Inferior parietal cortex (tissue), 1 donor: ENCODE measurements at regions not wholly inside any gene's neighbourhood (a gene's known extent, or its start where the extent isn't known, plus 50 kb on each side); places are given as distances from the start of the nearest gene placed in this dataset.

Experiments used
- DNase-seq: peaks from one replicate; pipeline ENCODE4 v3.0.0-alpha.2; 2016; ENCODE audit errors: extremely low spot score

GRCh38 chr6:87936065-87936464, 111.6 kb upstream of the SPACA1 start:
- no peak for DNase-seq

GRCh38 chr6:87935196-87935595, 112.4 kb upstream of the SPACA1 start:
- DNase-seq, result no peak

- no peak for DNase-seq
These were observed 115.3 kb upstream of the SPACA1 start for GRCh38 chr6:87932361-87932760.

DNA sequence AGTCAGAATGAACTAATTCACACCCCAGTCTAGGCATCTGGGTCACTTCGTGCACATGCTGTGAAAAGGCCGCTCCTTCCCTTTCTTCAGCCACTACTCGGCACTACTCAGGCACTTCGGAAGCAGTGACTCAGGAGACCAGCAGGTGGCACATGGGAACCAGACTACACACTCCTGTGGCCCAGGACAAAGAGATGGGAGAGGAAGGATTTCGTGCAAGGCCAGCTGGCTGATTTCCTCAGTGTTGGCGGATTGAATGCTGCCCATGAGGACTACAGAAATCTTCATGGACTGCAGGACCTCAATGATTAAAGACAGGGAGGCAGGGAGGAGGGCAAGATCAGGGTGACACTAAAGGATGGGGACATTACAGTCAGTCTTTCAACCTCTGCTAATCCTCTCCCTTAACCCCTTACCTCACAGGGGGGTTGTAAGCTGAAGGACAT, 117.8 kb upstream of the SPACA1 start:
- peak; percentile 87 for DNase-seq

GRCh38 chr6:87926687-87927086, 121.0 kb upstream of the SPACA1 start:
- DNase-seq, result no peak

GRCh38 chr6:87926072-87926471, 121.6 kb upstream of the SPACA1 start:
- DNase-seq, result no peak

GRCh38 chr6:87925373-87926060, 122.1 kb upstream of the SPACA1 start:
- no peak for DNase-seq

DNA sequence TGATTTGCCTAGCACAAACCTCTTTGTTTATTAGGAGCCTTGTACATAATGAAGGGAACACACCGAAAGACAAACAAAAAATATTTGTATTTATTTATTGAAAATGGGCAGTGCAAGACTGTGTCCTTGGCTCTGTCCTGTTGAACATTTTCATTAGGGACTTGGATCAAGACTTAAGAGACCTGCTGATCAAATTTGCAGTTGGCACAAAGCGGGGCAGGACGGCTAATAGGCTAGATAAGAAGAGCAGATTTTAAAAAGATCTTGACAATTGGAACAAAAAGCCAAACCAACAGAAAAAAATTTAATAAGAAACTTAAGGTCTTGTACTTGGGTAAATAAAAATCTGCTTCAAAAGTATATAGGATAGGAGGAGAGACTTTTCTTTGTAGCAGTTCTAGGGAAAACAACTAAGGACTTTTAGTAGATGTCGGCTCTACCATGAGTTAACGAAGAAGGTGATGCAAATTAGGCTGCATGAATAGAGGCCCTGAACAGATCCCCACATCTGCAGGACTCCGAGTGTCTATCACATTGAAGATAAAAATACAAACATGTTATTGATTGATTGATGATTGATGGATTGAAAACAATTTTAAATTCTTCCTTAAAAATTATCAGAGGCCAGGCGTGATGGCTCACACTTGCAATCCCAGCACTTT, 124.1 kb upstream of the SPACA1 start:
- DNase-seq, result no peak

- no peak for DNase-seq
These were observed 124.7 kb upstream of the SPACA1 start for GRCh38 chr6:87922947-87923330.

DNA sequence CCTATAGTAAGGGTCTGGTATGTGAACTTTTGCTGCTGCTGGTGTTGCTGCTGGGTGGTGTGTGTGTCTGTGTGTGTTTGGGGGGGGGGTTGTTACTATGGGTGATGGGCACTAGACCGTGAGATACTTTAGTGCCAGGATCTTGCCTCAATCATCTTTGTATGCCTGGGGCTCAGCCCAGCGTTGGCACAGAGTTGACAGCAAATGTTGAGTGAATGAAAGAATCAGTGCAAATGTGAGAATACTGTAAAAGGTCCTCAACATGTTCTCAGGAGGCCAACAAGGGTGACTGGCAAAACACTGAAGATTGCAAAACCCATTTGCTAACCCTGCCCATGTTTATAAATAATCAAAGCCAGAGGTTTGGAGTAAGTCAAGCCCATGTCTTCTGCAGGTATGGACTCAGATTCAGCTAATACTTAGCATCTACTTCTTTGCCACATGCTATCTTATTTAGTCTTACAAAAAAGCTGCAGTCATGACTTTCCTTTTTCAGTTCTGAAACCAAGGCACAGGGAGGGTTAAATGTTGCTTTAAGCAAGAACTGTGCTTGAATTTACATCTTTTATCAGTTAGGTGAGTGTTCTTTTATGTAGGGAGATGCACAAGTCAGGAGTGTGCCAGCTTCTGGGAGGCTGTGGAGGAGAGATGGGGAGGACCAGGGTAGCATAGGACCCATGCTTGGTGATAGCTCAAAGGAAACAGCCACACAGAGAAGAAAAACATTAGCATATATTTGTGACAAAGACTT, 125.3 kb upstream of the SPACA1 start:
- no peak for DNase-seq

DNA sequence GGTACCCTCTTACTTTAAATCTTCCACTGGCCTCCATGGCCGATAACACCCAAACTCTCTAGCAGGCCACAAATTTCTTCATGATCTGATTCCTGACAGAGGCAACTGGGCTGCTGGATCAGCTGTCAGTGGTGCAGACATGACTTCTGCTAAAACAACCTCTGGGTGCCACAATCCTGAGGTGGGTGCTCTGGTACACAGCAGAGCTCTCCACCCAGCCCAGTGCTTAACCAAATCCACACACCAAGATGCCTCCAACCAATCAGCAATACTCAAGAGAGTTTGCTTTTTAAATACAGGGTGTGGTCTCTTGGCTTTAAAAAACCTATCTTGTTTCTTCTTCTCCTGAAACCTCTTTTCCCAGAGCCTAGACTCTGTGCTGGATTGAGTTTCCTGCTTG, 126.6 kb upstream of the SPACA1 start:
- DNase-seq, result no peak

GRCh38 chr6:87920245-87920644, 127.4 kb upstream of the SPACA1 start:
- no peak for DNase-seq

GRCh38 chr6:87919416-87919815, 128.2 kb upstream of the SPACA1 start:
- DNase-seq, result no peak

DNA sequence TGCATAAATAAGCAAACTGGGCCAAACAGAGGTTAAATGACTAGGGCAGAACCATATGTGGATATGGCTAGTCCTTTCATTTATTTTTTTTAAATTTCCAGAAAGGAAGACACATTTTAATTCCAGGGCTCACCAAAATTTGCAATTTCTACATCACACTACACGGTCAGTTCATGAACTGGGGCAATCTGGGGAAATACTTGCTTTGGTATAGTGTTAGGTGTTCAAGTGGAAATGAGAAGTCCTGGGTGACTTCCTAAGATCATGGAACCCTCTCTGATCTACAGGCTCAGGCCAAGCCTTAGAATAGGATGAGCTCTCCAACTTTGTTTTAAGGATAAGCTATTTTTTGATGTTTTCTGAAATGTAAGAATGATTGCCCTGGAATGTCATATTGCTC, 128.6 kb upstream of the SPACA1 start:
- no peak for DNase-seq

GRCh38 chr6:87918461-87918941, 129.1 kb upstream of the SPACA1 start:
- no peak for DNase-seq

DNA sequence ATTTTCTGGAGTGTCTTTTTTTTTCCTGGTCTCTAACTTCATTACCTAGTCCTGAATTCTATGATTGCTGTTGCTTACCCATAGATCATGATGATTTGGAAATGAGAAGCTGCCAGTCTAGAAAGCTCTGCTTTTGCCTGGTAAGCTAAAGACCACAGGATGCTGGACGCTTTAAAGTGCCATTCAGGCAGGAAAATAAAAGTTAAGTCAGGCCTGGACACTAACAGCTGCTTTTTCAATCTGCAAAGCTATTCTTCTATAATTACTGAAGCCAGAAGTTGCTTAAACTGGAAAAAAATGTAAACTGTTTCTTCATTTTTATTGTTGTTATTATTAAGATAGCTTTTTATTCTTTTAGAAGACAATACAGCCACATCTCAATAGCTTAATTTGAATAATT, 129.8 kb upstream of the SPACA1 start:
- no peak for DNase-seq

- DNase-seq, result no peak
These were observed 131.2 kb upstream of the SPACA1 start for GRCh38 chr6:87916446-87916845.

GRCh38 chr6:87914637-87915395, 132.8 kb upstream of the SPACA1 start:
- no peak for DNase-seq

DNA sequence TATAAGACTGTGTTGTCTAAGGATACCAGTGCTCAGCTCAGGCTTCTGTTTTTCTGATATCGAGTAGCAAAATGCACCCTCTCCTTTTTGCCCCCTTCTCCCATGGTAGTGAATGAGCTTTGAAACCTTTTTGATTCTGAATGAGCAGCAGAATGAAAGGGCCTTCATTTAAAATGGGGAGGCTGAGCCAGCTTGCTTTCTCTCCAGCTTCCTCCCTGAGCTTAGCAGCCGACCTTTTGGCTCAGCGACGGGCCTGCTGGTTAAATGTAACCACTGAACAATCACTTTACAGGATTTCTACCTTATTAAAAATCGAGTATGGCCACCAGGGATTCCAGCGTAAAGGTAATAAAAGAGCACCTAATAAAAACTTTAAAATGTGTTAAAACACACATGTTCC, 133.7 kb upstream of the SPACA1 start:
- DNase-seq, result no peak

DNA sequence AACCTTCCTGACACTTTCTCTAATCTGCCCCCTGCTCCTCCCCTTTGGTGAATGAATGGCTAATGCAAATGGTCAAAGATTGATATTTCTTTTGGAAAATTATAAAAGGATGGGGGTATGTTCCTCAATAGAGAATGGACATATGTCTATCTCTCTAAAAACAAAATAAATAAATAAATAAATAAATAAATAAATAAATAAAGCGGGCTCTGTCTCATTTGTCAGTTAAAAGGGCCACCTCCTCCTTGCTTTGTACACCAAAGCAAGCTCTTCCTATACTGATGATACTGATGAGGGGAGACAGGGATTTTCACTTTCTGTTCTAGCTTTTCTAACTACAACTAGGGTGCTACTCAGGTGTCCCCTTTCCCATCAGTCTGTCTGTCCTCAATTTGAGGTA, 135.5 kb upstream of the SPACA1 start:
- no peak for DNase-seq

GRCh38 chr6:87909849-87910248, 137.8 kb upstream of the SPACA1 start:
- no peak for DNase-seq
